Kidney (tissue), 13 donors: ENCODE measurements at regions not wholly inside any gene's neighbourhood (a gene's known extent, or its start where the extent isn't known, plus 50 kb on each side); places are given as distances from the start of the nearest gene placed in this dataset.

Source experiments
- DNase-seq, 5 donors: peaks; one replicate each; pipeline ENCODE4 v3.0.0-alpha.2; 2013 to 2020
- FAIRE-seq: peaks from 2 replicates; lab custom pipeline; 2012; peaks lifted over from hg19 to GRCh38; lab: Jason Lieb, UNC
- H3K27ac ChIP-seq, 2 donors: one replicate each; pipeline ENCODE4 v1.7.0; 2013; ENCODE audit warnings: low read depth in 2 of 2, low read length in 2 of 2, inconsistent platforms in 1 of 2
- H3K27me3 ChIP-seq: one replicate; pipeline ENCODE4 v1.7.1; 2013; ENCODE audit warnings: low read length, inconsistent platforms; ENCODE audit not compliant: control insufficient read depth, insufficient read depth
- H3K36me3 ChIP-seq, 3 donors: one replicate each; pipeline versions ENCODE4 v1.7.0 to v1.7.1; 2013; ENCODE audit warnings: low read length in 3 of 3, control low read depth in 1 of 3, inconsistent platforms in 1 of 3; ENCODE audit not compliant: insufficient read depth in 3 of 3, control insufficient read depth in 2 of 3
- H3K4me1 ChIP-seq, 3 donors: one replicate each; pipeline versions ENCODE4 v1.7.0 to v1.7.1; 2013; ENCODE audit warnings: low read length in 3 of 3, inconsistent platforms in 1 of 3, low read depth in 1 of 3; ENCODE audit not compliant: control insufficient read depth in 2 of 3, insufficient read depth in 2 of 3
- H3K4me3 ChIP-seq, 3 donors: one replicate each; pipeline versions ENCODE4 v1.7.0 to v1.8.1; 2013; ENCODE audit warnings: low read length in 3 of 3, control low read depth in 1 of 3, inconsistent platforms in 1 of 3
- H3K9ac ChIP-seq, 3 donors: one replicate each; pipeline versions ENCODE4 v1.7.0 to v1.7.1; 2013; ENCODE audit warnings: low read length in 3 of 3, control low read depth in 1 of 3, inconsistent platforms in 1 of 3
- H3K9me3 ChIP-seq, 3 donors: one replicate each; pipeline versions ENCODE4 v1.7.0 to v1.7.1; 2013; ENCODE audit warnings: low read length in 3 of 3, control low read depth in 1 of 3, inconsistent platforms in 1 of 3; ENCODE audit not compliant: control insufficient read depth in 2 of 3, insufficient read depth in 1 of 3
- CTCF ChIP-seq: IDR thresholded peaks from 3 replicates; pipeline ENCODE4 v1.5.1; 2012; ENCODE audit warnings: mild to moderate bottlenecking, moderate library complexity, borderline replicate concordance; ENCODE audit not compliant: insufficient read depth; ENCODE audit errors: extremely low read depth
- intact Hi-C: fragments of 100-400 bp; cut with DNase I; formaldehyde crosslinking; loops from one replicate; pipeline ENCODE4 v1.11.1; 2022
- donor health status: control.
- donor health status: control.
- donor health status: control.
- donor health status: control.
- donor health status: control.
- donor health status: DM: yes; HTN: yes; CAD: no.
- donor health status: Normal renal cell carcinoma (clear cell type).

GRCh38 chr10:106158241-106158640, 1006.3 kb downstream of the SORCS1 start:
- Histone ChIP-seq H3K9ac (no peak overlapping the region), H3K27ac (no peak overlapping the region), H3K27me3 (no peaks in the 10 kb centered on the region), H3K36me3 (no peaks in the 10 kb centered on the region), H3K4me3 (no peak overlapping the region), H3K4me1 (no peaks in the 10 kb centered on the region), H3K9me3 (peaks cover 0 to under 1% (median 0%) of the 10 kb centered on the region in 3 donors)
- intact Hi-C loops = no loop called here
- DNase-seq (no peak), FAIRE-seq (no peak)
- TF ChIP-seq CTCF = no peak

- no peak overlapping the region for H3K27ac ChIP-seq
- H3K9ac ChIP-seq = no peak overlapping the region
- no peaks in the 10 kb centered on the region for H3K9me3 ChIP-seq
- no peak overlapping the region for H3K4me3 ChIP-seq
- peak in 1 of 5 donors; percentile 56 for DNase-seq
- FAIRE-seq = no peak
- intact Hi-C loops = no loop called here
- no peak for TF ChIP-seq CTCF
- no peaks in the 10 kb centered on the region for H3K36me3 ChIP-seq
- no peaks in the 10 kb centered on the region for H3K4me1 ChIP-seq
- no peaks in the 10 kb centered on the region for H3K27me3 ChIP-seq
Observed at GRCh38 chr10:106147021-106147420, 1017.5 kb downstream of the SORCS1 start.

GRCh38 chr10:106139915-106140314, 1024.6 kb downstream of the SORCS1 start:
- no peak for TF ChIP-seq CTCF
- Histone ChIP-seq H3K36me3 (no peaks in the 10 kb centered on the region), H3K4me1 (no peaks in the 10 kb centered on the region), H3K27ac (no peak overlapping the region), H3K4me3 (no peak overlapping the region), H3K27me3 (no peaks in the 10 kb centered on the region), H3K9me3 (no peaks in the 10 kb centered on the region), H3K9ac (no peak overlapping the region)
- FAIRE-seq (no peak), DNase-seq (no peak)
- intact Hi-C loops = no loop called here

GRCh38 chr10:106136175-106136574, 1028.3 kb downstream of the SORCS1 start:
- H3K4me3 ChIP-seq = no peak overlapping the region
- H3K36me3 ChIP-seq = no peaks in the 10 kb centered on the region
- H3K27me3 ChIP-seq = no peaks in the 10 kb centered on the region
- intact Hi-C loops = no loop called here
- no peak for TF ChIP-seq CTCF
- no peaks in the 10 kb centered on the region for H3K4me1 ChIP-seq
- DNase-seq = no peak
- no peak for FAIRE-seq
- no peaks in the 10 kb centered on the region for H3K9me3 ChIP-seq
- no peak overlapping the region for H3K27ac ChIP-seq
- no peak overlapping the region for H3K9ac ChIP-seq
